Lung (tissue), 11 donors: ENCODE measurements at regions not wholly inside any gene's neighbourhood (a gene's known extent, or its start where the extent isn't known, plus 50 kb on each side); places are given as distances from the start of the nearest gene placed in this dataset.
"Not testable (repeated sequence)": the region's sequence is repeated elsewhere in the genome, so short reads cannot be mapped to it uniquely, and the experiment has no call there.

ENCODE experiments used
- ATAC-seq: fragments of 200-7000 bp; cut with Tn5 transposase; one replicate; pipeline ENCODE4 v1.9.1; 2020; ENCODE audit warnings: moderate number of reproducible peaks; ENCODE audit not compliant: insufficient read depth, low FRiP score
- DNase-seq, 3 donors: peaks; one replicate each; pipeline ENCODE4 v3.0.0-alpha.2; 2013 to 2017
- H3K27ac ChIP-seq, 2 donors: one replicate each; pipeline ENCODE4 v1.5.1; 2013; ENCODE audit warnings: mild to moderate bottlenecking in 2 of 2, moderate library complexity in 2 of 2, control low read depth in 1 of 2, inconsistent platforms in 1 of 2, low read depth in 1 of 2, low read length in 1 of 2
- H3K27me3 ChIP-seq, 3 donors: one replicate each; pipeline ENCODE4 v1.5.1; 2013; ENCODE audit warnings: low read length in 2 of 3; ENCODE audit not compliant: control insufficient read depth in 3 of 3, insufficient read depth in 3 of 3
- H3K36me3 ChIP-seq, 4 donors: one replicate each; pipeline ENCODE4 v1.5.1; 2013; ENCODE audit warnings: low read length in 4 of 4, mild to moderate bottlenecking in 1 of 4, moderate library complexity in 1 of 4; ENCODE audit not compliant: control insufficient read depth in 4 of 4, insufficient read depth in 4 of 4
- H3K4me1 ChIP-seq, 5 donors: one replicate each; pipeline ENCODE4 v1.5.1; 2013; ENCODE audit warnings: low read length in 5 of 5, mild to moderate bottlenecking in 2 of 5, moderate library complexity in 1 of 5; ENCODE audit not compliant: control insufficient read depth in 5 of 5, insufficient read depth in 5 of 5
- H3K4me3 ChIP-seq: one replicate; pipeline ENCODE4 v1.5.1; 2013; ENCODE audit warnings: mild to moderate bottlenecking, control low read depth, moderate library complexity
- H3K9ac ChIP-seq, 2 donors: one replicate each; pipeline ENCODE4 v1.5.1; 2013; ENCODE audit warnings: low read length in 2 of 2, control low read depth in 1 of 2; ENCODE audit not compliant: insufficient read depth in 1 of 2
- H3K9me3 ChIP-seq, 4 donors: one replicate each; pipeline ENCODE4 v1.5.1; 2013; ENCODE audit warnings: low read length in 3 of 4, mild to moderate bottlenecking in 1 of 4, moderate library complexity in 1 of 4; ENCODE audit not compliant: control insufficient read depth in 4 of 4, insufficient read depth in 3 of 4
- CTCF ChIP-seq: IDR thresholded peaks from 2 replicates; pipeline ENCODE4 v1.5.1; 2012; ENCODE audit warnings: mild to moderate bottlenecking; ENCODE audit errors: control extremely low read depth, extremely low read depth
- WGBS, 2 donors: extraction: QIAGEN DNeasy Blood & Tissue Kit; methylation state at CpG; one replicate each; pipeline ENCODE4 v1.1.7; 2013; 5-methylcytosine and 5-hydroxymethylcytosine counted together
- donor health status: control.
- donor health status: control.
- donor health status: Bipolar disorder and iron deficiency.
- donor health status: healthy.
- donor health status: DM: yes; HTN: yes; CAD: no.

- WGBS, 2 donors: 82 to 84% methylated on average over 4 of the region's 4 CpGs
- DNase-seq: peak in 1 of 3 donors; percentile 3
- H3K27ac ChIP-seq: no peak overlapping the region
- no peaks in the 10 kb centered on the region for H3K36me3 ChIP-seq
- no peak overlapping the region for H3K4me3 ChIP-seq
- TF ChIP-seq CTCF: no peak
- peaks cover 0 to 2% (median 0%) of the 10 kb centered on the region in 4 donors for H3K9me3 ChIP-seq
- no peak for ATAC-seq
- no peak overlapping the region for H3K9ac ChIP-seq
- H3K4me1 ChIP-seq: no peaks in the 10 kb centered on the region
- peaks cover 0 to 3% (median 0%) of the 10 kb centered on the region in 3 donors for H3K27me3 ChIP-seq
These were observed 246.6 kb upstream of the B3GAT1 start for GRCh38 chr11:134658481-134659225.

DNA sequence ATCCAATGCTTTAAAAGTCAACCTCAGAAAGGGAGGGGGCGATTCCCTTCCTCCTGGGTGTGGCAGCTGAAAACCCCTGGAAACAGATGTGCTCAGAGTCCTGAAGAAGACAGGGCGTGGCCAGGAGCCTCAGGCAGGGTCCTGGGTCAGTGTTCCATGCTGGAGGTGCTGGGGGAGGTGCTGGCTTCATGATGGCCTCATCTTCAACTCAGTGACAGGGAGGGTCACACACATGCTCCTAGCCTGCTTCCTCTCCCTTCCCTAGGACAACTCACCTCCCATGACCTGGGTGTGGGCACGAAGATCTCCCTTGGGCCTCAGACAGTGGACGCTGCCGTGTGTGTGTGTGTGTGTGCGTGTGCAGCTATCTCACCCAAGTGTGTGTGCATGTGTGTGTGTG is 245.6 kb upstream of the B3GAT1 start:
- WGBS, 2 donors: 77 to 82% methylated on average over 6 of the region's 6 CpGs
- ATAC-seq: no peak
- Histone ChIP-seq H3K36me3 (no peaks in the 10 kb centered on the region), H3K4me1 (no peaks in the 10 kb centered on the region), H3K9ac (no peak overlapping the region), H3K27ac (no peak overlapping the region), H3K27me3 (peaks cover 0 to 3% (median 0%) of the 10 kb centered on the region in 3 donors), H3K9me3 (peaks cover 0 to 2% (median 0%) of the 10 kb centered on the region in 4 donors), H3K4me3 (no peak overlapping the region)
- DNase-seq: no peak
- no peak for TF ChIP-seq CTCF

GRCh38 chr11:134656861-134657540 is 245.0 kb upstream of the B3GAT1 start:
- ATAC-seq: no peak

DNA sequence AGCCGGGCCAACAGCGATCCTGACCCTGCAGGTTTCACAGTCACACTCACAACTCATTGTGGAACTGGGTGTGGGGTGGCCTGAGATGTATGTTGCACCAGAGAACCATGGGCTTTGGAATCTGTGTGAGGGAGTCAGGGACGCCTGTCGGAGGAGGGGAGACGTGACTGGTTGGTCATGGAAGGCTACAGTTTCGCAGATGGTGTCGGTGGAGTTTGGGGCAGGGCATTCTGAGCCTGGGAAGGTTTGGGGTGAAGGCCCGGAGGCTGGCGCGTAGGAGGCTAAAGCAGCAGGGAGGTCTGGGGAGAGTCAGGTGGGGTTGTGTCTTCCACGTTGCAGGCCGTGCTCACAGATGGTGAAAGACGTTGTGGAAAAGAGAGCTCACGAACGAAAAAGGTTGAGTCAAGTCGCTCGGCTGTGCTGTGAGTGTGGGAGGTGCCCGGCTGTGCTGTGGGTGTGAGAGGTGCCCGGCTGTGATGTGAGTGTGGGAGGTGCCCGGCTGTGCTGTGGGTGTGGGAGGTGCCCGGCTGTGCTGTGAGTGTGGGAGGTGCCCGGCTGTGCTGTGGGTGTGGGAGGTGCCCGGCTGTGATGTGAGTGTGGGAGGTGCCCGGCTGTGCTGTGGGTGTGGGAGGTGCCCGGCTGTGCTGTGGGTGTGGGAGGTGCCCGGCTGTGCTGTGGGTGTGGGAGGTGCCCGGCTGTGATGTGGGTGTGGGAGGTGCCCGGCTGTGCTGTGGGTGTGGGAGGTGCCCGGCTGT is 244.2 kb upstream of the B3GAT1 start:
- not testable (repeated sequence) for H3K27me3 ChIP-seq, H3K9me3 ChIP-seq, H3K4me3 ChIP-seq, H3K27ac ChIP-seq, H3K4me1 ChIP-seq, H3K9ac ChIP-seq, ATAC-seq, H3K36me3 ChIP-seq
- WGBS, 2 donors: 91 to 93% methylated on average over 25 to 29 of the region's 29 CpGs
- peak in 1 of 3 donors; percentile 3 for DNase-seq

More at GRCh38 chr11:134656861-134657540, 245.0 kb upstream of the B3GAT1 start:
- no peak overlapping the region for H3K4me3 ChIP-seq
- no peak for TF ChIP-seq CTCF
- no peaks in the 10 kb centered on the region for H3K36me3 ChIP-seq
- peak in 1 of 3 donors; percentile 7 for DNase-seq
- peaks cover 0 to 2% (median 0%) of the 10 kb centered on the region in 4 donors for H3K9me3 ChIP-seq
- peaks cover 0 to 3% (median 0%) of the 10 kb centered on the region in 3 donors for H3K27me3 ChIP-seq
- no peak overlapping the region for H3K27ac ChIP-seq
- H3K4me1 ChIP-seq: no peaks in the 10 kb centered on the region
- H3K9ac ChIP-seq: no peak overlapping the region
- 81 to 85% methylated on average over 24 to 29 of the region's 29 CpGs for WGBS, 2 donors
